Chondrocyte (in vitro differentiated cells): ENCODE measurements at regions not wholly inside any gene's neighbourhood (a gene's known extent, or its start where the extent isn't known, plus 50 kb on each side); places are given as distances from the start of the nearest gene placed in this dataset.

ENCODE experiments used
- DNase-seq: peaks from one replicate; pipeline ENCODE4 v3.0.0; 2021; ENCODE audit warnings: mixed read lengths, low spot score
- H3K27ac Mint-ChIP-seq: one replicate; pipeline ENCODE4 v1.8.0; 2021; ENCODE audit warnings: mild to moderate bottlenecking, moderate library complexity, mixed read lengths; ENCODE audit not compliant: unreplicated experiment
- H3K27me3 Mint-ChIP-seq: 2 replicates; pipeline ENCODE4 v1.8.0; 2021; ENCODE audit warnings: low read depth, mixed read lengths
- H3K36me3 Mint-ChIP-seq: 2 replicates; pipeline ENCODE4 v1.8.0; 2021; ENCODE audit warnings: low read depth, mixed read lengths
- H3K4me1 Mint-ChIP-seq: 2 replicates; pipeline ENCODE4 v1.8.0; 2021; ENCODE audit warnings: low read depth, mild to moderate bottlenecking, mixed read lengths
- H3K4me3 Mint-ChIP-seq: one replicate; pipeline ENCODE4 v1.8.0; 2021; ENCODE audit warnings: mild to moderate bottlenecking, moderate library complexity, mixed read lengths; ENCODE audit not compliant: unreplicated experiment
- H3K9me3 Mint-ChIP-seq: 2 replicates; pipeline ENCODE4 v1.8.0; 2021; ENCODE audit warnings: low read depth, mixed read lengths
- TF ChIP-seq, protein P1 (sequence below): fragments of 200-600 bp; sonication (generic); IDR thresholded peaks from 2 replicates; pipeline ENCODE4 v1.5.0; 2021; ENCODE audit warnings: antibody characterized with exemption, mild to moderate bottlenecking, moderate library complexity

DNA sequence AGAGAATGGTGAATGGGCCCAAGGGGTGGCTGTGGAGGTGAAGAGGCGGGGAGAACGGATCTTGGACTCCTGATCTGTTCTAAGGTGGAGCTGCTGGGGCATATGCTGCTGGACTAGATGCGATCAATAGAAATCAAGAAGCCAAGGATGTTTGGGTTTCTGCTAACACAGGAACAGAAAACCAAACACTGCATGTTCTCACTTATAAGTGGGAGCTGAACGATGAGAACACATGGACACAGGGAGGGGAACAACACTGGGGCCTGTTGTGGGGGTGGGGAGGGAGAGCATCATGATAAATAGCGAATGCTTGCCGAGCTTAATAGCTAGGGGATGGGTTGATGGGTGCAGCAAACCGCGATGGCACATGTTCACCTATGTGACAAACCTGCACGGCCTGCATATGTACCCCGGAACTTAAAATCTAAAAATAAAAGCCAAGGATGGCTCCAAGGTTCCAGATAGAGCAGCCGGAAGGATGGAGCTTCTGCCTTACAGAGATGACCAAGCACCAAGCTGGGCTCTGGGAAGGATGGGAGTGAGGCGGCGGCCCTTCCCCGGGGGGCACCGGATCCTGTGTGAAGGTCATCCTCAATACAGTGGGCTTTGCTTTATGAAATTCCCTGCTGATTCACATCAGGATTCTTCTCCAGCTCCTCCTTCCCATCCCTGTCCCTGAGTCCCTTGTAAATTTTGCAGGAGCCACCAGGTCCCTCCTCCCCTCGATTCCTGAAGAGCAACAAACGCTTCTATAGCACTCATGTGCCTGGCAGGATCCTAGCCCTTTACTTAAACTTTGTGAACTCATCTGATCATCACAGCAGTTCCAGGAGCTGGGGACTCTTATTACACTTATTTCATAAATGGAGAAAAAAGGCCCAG is 109.2 kb upstream of the PTPN1 start:
- no peak overlapping the region for H3K4me3 Mint-ChIP-seq
- H3K9me3 Mint-ChIP-seq: no peaks in the 10 kb centered on the region
- TF ChIP-seq, protein P1, sequence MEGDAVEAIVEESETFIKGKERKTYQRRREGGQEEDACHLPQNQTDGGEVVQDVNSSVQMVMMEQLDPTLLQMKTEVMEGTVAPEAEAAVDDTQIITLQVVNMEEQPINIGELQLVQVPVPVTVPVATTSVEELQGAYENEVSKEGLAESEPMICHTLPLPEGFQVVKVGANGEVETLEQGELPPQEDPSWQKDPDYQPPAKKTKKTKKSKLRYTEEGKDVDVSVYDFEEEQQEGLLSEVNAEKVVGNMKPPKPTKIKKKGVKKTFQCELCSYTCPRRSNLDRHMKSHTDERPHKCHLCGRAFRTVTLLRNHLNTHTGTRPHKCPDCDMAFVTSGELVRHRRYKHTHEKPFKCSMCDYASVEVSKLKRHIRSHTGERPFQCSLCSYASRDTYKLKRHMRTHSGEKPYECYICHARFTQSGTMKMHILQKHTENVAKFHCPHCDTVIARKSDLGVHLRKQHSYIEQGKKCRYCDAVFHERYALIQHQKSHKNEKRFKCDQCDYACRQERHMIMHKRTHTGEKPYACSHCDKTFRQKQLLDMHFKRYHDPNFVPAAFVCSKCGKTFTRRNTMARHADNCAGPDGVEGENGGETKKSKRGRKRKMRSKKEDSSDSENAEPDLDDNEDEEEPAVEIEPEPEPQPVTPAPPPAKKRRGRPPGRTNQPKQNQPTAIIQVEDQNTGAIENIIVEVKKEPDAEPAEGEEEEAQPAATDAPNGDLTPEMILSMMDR: peak; percentile 1
- H3K27me3 Mint-ChIP-seq: peaks cover 18% of the 10 kb centered on the region
- no peaks in the 10 kb centered on the region for H3K36me3 Mint-ChIP-seq
- no peak for DNase-seq
- H3K4me1 Mint-ChIP-seq: peaks cover 35% of the 10 kb centered on the region
- H3K27ac Mint-ChIP-seq: peak overlapping the region; percentile 39

DNA sequence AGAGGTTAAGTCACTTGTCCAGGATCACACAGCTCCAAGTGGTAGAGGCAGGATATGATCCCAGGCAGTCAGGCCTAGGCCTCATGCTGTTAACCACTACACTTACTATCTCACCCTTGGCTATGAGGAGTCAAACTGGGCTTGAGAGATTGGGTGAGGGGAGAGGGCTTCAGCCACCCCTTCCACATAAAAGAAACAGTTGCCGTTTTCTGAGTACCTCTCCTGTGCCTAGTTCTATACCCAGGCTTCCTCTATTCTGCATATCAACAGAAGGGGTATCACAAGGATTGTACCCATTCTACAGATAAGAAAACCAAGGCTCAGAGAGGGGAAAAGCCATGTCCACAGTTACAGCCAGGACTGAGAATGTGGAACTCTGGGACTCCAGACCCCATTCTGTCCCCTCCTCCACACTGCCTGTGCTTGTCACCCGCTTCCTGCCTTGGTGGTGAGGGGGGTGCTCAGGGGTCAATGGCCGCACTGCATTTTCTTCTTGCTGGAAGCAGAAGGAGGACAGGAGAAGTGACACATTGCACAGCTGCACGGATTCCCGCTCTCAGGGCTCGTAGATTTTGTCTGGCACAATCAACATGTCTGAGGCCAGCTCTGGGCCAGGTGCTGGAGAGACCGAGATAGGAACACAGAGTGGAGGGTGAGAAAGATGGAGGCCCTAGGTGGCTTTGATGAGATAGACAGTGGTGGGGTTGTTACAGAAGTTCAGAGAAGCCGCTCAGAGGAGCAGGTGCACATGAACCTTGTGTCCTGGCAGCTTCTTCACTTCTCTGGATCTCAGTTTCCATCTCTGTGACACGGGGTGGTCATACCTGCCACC is 108.4 kb upstream of the PTPN1 start:
- H3K27me3 Mint-ChIP-seq: peaks cover 18% of the 10 kb centered on the region
- no peaks in the 10 kb centered on the region for H3K36me3 Mint-ChIP-seq
- no peaks in the 10 kb centered on the region for H3K9me3 Mint-ChIP-seq
- H3K4me1 Mint-ChIP-seq: peaks cover 35% of the 10 kb centered on the region
- H3K27ac Mint-ChIP-seq: no peak overlapping the region
- TF ChIP-seq, protein P1: no peak
- no peak for DNase-seq
- H3K4me3 Mint-ChIP-seq: no peak overlapping the region

DNA sequence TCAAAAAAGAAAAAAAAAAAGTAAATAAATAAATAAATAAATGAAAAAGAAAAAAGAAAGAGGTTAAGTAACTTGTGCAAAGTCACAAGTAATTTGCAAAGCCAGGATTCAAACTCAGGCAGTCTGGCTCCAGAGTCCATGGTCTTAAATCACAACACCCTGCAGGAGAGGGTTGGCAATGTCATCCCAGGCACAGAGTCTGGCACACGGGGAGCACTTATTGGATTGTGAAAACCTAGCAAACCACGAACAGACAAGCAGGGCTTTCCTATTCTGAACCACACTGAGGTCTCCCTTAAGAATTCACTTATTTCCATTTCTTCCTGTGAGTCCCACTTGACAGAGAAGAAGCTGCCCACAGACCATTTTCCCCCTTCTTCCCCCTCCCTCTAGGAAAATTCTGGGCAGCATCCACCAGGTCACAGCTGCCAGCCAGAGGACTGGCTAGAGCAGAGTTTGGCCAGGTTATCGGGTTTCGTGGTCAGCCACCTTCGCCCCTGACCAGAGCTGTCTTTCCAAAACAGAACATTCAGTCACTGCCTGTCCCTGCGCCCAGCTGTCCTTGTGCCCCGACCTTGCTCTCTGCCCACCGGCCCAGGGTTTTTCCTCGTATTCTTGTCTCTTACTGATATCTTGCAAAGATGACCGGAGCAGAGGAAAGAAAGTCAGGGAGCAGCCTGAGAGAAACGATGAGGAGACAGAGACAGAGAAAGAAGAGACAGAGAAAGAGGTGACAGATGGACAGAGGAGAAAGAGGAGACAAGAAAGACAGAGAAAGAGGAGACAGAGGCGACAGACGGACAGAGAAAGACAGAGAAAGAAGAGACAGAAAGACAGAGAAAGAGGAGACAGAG is 106.4 kb upstream of the PTPN1 start:
- Mint-ChIP-seq H3K27me3 (peaks cover 18% of the 10 kb centered on the region), H3K36me3 (no peaks in the 10 kb centered on the region), H3K9me3 (no peaks in the 10 kb centered on the region), H3K27ac (no peak overlapping the region), H3K4me3 (no peak overlapping the region), H3K4me1 (peaks cover 25% of the 10 kb centered on the region)
- TF ChIP-seq, protein P1: no peak
- DNase-seq: no peak

DNA sequence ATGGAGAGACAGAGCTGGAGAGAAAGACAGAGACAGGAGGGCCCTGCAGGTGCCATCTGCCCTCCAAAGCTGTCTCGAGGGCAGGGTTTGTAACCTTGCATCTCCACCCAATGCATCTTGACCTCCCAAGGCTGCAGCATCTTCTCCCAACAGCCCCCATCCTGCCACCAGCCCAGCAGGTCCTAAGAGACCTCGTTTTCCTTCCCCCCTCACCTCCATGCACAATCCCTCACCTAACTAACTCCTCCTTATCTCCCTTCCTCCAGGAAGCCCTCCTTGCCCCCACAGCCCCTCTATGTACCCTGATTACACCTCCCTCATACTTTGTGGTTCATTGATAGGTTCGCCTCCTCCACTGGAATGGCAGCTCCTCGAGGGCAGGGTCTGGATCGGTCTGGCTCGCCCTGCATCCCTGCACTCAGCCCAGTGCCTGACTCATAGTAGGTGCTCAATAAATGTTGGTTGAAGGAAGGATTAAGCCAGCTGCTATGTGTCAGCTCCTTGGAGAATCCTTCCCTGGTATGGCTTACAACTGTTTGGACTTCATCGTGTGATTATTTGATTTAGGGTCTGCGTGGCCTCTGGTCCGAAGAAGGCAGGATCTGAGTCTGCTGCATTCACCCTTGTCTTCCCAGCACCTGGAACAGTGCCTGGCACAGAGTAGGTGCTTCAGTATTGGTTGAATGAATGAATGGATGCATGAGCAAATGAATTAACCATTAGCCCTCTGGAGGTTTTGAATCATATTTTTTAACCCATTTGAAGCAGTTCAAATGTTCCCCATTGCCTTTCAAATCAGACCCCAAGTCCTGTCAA is 105.6 kb upstream of the PTPN1 start:
- peaks cover 18% of the 10 kb centered on the region for H3K27me3 Mint-ChIP-seq
- no peak overlapping the region for H3K4me3 Mint-ChIP-seq
- H3K27ac Mint-ChIP-seq: no peak overlapping the region
- TF ChIP-seq, protein P1: no peak
- no peaks in the 10 kb centered on the region for H3K9me3 Mint-ChIP-seq
- no peaks in the 10 kb centered on the region for H3K36me3 Mint-ChIP-seq
- peaks cover 17% of the 10 kb centered on the region for H3K4me1 Mint-ChIP-seq
- no peak for DNase-seq
